HuH-7.5 (cell line): ENCODE measurements at regions not wholly inside any gene's neighbourhood (a gene's known extent, or its start where the extent isn't known, plus 50 kb on each side); places are given as distances from the start of the nearest gene placed in this dataset.

Experiments used
- DNase-seq: peaks from one replicate; pipeline ENCODE4 v3.0.0; 2011; ENCODE audit warnings: low spot score

DNA sequence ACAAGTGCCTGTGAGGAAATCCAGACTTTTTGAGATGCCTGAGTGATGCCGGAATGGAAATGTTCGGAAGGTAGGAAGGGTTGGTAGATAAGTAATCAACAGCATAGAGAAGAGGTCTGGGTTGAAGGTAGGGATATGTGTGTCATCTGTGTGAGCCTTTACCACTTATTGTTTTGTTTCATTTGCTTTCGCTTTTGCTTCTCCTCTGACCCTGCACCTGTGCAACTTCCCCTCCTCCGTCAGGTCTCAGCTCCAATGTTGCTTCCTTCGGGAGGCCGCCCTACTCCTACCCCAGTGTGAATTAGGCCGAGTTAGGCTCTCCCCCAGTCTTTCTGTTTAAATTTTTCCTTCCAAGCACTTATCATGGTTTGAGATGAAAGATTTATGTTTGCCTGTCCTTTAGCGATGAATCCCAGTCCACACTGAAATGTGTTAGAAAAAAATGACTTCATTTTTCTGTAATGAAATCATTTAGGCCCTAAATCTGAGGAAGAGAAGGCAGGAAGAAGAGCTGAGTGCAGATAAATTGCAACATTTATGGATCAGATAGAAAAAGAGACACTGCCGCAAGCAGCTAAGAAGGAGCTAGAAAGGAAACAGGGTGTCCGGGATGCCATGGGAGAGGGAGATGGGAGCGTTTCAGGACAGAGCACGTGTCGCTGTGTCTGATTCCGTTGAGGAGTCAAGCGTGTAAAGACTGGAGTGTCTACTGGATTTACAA, 139.6 kb upstream of the PELI1 start:
- DNase-seq: no peak

DNA sequence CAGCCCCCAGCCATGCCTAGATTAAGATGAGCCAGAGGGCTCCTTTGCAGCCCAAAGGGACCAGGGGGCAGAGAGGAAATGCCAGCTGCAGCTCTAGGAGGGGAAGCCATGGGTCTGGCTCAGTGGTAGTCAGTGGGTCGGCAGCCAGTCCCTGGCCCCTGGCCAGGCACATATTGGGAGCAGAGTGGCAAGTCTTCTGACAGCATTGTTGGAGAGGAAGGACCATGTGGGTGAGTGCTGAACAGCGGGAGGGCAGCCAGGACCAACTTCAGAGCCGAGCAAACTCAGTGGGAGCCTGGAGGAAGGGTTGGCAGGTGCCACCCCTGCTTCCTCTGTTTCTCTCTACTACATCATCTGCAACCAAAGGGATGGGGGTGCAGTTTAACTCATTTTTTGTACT, 140.5 kb upstream of the PELI1 start:
- no peak for DNase-seq

- DNase-seq: no peak
Observed at GRCh38 chr2:64287202-64287740, 143.1 kb upstream of the PELI1 start.

GRCh38 chr2:64288321-64289193, 144.3 kb upstream of the PELI1 start:
- DNase-seq: no peak

GRCh38 chr2:64289251-64289650, 145.0 kb upstream of the PELI1 start:
- DNase-seq: no peak

DNA sequence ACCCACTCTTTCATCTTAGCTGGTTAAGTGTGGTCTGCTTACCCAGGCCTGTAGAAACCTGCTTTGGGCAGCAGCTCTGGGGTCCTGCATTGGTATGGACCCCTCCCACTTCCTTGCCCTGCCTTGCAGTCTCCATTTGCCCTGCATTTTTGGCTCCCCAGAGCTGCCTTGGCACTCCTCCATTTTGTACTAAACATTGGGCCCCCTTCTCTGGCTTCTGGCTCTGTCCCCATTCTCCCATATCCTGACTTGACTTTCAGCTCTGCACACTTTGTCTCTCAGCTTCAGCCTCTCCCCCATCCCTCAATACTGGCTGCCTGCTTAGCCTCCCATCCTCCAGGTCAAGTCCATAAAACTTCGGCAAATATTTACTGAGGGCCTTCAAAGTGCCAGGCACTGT, 145.5 kb upstream of the PELI1 start:
- DNase-seq: no peak

- DNase-seq: no peak
Observed at GRCh38 chr2:64291181-64291580, 147.0 kb upstream of the PELI1 start.

DNA sequence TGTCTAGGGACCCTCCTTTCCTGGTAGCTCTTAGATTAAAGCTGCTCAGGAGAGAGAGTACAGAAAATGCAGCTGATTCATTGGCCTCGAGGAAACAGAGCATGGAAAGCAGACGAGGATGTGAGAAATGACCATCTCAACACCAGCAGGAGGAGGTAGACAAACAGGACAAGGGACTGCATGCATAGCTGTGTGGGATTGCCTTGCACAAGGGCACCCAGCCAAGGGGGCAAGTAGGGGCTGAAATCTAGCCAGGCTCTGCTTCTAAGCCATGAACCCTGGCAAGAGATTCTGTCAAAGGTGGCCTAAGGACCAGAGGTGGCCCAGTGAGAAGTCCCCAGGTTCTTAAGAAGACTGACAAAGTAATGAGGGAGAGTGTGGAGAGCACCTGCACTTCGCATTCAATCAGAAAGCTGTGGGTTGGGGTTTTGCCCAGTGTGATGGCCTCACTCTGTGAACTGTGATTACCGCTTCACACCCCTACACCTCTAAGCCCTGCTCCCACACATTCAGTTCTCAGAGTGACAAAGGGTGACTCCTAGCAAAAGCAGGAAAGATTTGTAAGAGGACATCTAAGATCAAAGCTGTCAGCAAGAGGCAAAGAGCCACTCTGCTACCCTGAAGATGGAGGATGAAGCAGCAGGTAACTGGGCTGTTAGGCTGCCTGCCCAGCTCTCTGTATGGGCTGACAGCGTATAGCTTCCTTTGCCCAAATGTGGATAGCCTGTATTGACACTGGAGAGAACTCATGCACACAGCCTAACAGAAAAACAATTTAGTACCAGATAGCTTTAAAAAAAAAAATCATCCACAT, 151.3 kb upstream of the PELI1 start:
- no peak for DNase-seq

GRCh38 chr2:64296140-64296480, 151.9 kb upstream of the PELI1 start:
- no peak for DNase-seq

- DNase-seq: no peak
Observed at GRCh38 chr2:64296695-64297346, 152.6 kb upstream of the PELI1 start.

- DNase-seq: no peak
Observed at GRCh38 chr2:64298161-64298560, 153.9 kb upstream of the PELI1 start.

GRCh38 chr2:64300066-64300465, 153.9 kb upstream of the LGALSL start:
- DNase-seq: no peak

DNA sequence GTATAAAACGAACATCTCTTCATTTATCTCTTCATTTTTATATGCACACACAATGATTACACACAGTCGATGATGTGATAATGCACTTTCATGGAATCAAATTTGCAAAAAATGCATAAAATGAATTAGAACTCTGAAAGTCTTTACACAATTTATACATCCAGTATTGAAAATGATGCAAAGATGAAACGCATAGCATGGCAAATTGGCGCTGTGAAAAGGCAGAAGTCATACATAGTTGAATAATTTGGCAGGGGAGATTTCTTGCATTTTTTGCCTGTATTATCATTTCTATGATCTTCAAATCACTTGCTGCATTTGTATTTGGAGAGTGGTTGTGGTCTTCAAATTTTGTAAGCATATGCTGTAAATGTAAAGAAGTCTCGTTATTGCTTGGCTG, 150.7 kb upstream of the LGALSL start:
- DNase-seq: no peak

- no peak for DNase-seq
Observed at GRCh38 chr2:64307421-64307820, 146.5 kb upstream of the LGALSL start.

DNA sequence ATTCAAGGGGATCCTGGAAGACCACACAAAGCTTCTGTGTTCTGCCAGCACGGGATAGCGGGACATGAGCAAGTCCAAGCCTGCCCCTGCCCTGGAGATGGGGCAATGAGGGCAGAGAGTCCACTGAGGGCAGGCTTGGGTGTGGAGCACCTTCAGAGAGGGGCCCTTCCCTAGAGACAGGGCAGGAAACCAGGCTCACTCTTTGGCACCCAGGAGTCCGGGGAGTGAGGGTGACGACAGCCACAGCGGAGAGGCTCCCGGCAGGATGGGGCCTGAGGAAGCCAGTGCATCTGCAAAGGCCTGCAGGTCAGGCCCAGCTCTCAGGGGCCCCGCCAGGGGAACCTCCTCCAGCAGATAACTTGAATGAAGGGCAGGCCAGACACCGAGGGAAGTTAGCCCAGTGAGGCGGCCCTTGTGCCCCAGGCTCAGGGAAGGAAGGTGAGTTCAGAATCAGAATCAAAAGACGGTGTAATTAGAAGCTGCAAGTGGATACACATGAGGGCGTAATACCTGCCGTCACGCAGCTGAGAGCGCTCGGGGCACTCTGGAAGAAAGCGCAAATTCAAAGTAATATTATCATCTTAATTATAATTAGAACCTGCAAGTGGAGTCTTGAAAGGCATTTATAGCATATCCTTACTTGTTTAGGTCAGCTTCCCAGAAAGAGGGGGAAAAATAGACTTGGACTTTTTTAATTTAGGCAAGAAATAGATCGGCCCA, 142.6 kb upstream of the LGALSL start:
- no peak for DNase-seq

- DNase-seq: peak; percentile 66
Observed at GRCh38 chr2:64311948-64312621, 141.9 kb upstream of the LGALSL start.

- DNase-seq: no peak
Observed at GRCh38 chr2:64312622-64313397, 141.2 kb upstream of the LGALSL start.

- no peak for DNase-seq
Observed at GRCh38 chr2:64313398-64313723, 140.6 kb upstream of the LGALSL start.

DNA sequence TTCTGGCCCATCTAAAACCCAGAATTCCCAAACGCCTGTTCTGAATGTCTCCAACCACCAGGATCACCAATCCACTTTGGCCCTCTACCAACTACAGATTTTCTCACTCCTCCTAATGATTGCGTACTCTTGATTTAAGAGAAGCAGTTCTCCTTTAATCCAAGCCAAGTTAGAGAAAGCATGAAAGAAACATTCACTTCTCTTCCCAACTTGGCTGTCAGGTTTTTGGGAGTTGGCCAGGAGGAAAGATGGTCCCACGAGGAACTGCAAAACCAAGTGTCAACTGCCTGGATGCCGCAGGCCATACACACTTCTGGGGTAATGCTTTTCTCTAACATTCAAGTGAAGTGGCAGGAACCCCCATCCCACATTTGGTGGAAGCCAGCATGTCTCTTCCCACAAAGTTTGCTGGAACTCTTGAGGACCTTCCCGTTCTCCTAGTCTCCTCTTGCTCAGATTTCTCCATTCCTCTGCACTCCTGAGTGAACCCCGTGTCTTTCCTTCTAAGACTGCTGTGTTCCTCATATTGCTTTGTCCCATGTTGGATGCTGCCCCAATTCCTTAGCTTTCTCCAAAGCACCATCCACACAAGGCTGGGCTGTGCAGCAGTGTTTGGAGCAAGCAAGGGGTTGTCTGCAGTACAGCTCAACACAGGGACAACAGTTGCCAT, 138.5 kb upstream of the LGALSL start:
- no peak for DNase-seq
